ENCODE measurements at regions not wholly inside any gene's neighbourhood (a gene's known extent, or its start where the extent isn't known, plus 50 kb on each side); places are given as distances from the start of the nearest gene placed in this dataset.

- in situ Hi-C loops (cut with MboI; ENCODE audit: low sequenced_read_pairs, unreplicated experiment), result no loop called here
- DNase-seq (ENCODE audit: low spot score), result no peak
- TF ChIP-seq CTCF (IDR thresholded peaks at IDR 0.05; ENCODE audit: borderline replicate concordance, control extremely low read depth, extremely low read depth, insufficient read depth, missing control alignments), result no peak
Observed at GRCh38 chr3:4052706-4053105, 250.5 kb upstream of the SETMAR start.

- DNase-seq (ENCODE audit: low spot score), result no peak
- in situ Hi-C loops (cut with MboI; ENCODE audit: low sequenced_read_pairs, unreplicated experiment), result no loop called here
- no peak for TF ChIP-seq CTCF (IDR thresholded peaks at IDR 0.05; ENCODE audit: borderline replicate concordance, control extremely low read depth, extremely low read depth, insufficient read depth, missing control alignments)
Observed at GRCh38 chr3:4053975-4054374, 249.2 kb upstream of the SETMAR start.

- TF ChIP-seq CTCF (IDR thresholded peaks at IDR 0.05; ENCODE audit: borderline replicate concordance, control extremely low read depth, extremely low read depth, insufficient read depth, missing control alignments), result no peak
- no peak for DNase-seq (ENCODE audit: low spot score)
- in situ Hi-C loops (cut with MboI; ENCODE audit: low sequenced_read_pairs, unreplicated experiment), result no loop called here
Observed at GRCh38 chr3:4060064-4060463, 243.1 kb upstream of the SETMAR start.

GRCh38 chr3:4060603-4061002, 242.6 kb upstream of the SETMAR start:
- no peak for TF ChIP-seq CTCF (IDR thresholded peaks at IDR 0.05; ENCODE audit: borderline replicate concordance, control extremely low read depth, extremely low read depth, insufficient read depth, missing control alignments)
- in situ Hi-C loops (cut with MboI; ENCODE audit: low sequenced_read_pairs, unreplicated experiment), result no loop called here
- no peak for DNase-seq (ENCODE audit: low spot score)

GRCh38 chr3:4061195-4061594, 242.0 kb upstream of the SETMAR start:
- no peak for DNase-seq (ENCODE audit: low spot score)
- no peak for TF ChIP-seq CTCF (IDR thresholded peaks at IDR 0.05; ENCODE audit: borderline replicate concordance, control extremely low read depth, extremely low read depth, insufficient read depth, missing control alignments)
- in situ Hi-C loops (cut with MboI; ENCODE audit: low sequenced_read_pairs, unreplicated experiment), result no loop called here

GRCh38 chr3:4061783-4062360, 241.3 kb upstream of the SETMAR start:
- in situ Hi-C loops (cut with MboI; ENCODE audit: low sequenced_read_pairs, unreplicated experiment), result no loop called here

More at GRCh38 chr3:4061783-4062360, 241.3 kb upstream of the SETMAR start:
- no peak for DNase-seq (ENCODE audit: low spot score)
- TF ChIP-seq CTCF (IDR thresholded peaks at IDR 0.05; ENCODE audit: borderline replicate concordance, control extremely low read depth, extremely low read depth, insufficient read depth, missing control alignments), result no peak
